ENCODE measurements at regions not wholly inside any gene's neighbourhood (a gene's known extent, or its start where the extent isn't known, plus 50 kb on each side); places are given as distances from the start of the nearest gene placed in this dataset.

DNA sequence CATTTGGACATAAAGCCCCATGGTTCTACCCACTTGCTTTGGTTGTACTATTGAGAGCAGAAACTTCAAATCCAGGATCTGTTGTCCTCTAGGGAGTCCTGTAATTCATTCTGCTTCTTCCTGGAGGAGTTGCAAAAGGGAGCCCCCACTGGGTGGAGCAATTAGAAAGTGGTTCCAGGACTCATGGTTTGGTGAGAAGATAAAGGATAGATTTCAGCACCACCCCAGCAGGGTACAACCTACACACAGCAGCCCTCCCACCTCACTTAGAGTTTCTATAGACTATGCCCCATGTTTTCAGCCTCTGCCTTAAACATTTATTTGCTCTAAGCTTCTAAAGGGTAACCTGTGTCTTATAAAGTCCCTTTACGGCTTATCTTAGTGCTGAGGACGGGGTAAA, 112.6 kb upstream of the ARRDC3 start:
- TF ChIP-seq, protein P1, sequence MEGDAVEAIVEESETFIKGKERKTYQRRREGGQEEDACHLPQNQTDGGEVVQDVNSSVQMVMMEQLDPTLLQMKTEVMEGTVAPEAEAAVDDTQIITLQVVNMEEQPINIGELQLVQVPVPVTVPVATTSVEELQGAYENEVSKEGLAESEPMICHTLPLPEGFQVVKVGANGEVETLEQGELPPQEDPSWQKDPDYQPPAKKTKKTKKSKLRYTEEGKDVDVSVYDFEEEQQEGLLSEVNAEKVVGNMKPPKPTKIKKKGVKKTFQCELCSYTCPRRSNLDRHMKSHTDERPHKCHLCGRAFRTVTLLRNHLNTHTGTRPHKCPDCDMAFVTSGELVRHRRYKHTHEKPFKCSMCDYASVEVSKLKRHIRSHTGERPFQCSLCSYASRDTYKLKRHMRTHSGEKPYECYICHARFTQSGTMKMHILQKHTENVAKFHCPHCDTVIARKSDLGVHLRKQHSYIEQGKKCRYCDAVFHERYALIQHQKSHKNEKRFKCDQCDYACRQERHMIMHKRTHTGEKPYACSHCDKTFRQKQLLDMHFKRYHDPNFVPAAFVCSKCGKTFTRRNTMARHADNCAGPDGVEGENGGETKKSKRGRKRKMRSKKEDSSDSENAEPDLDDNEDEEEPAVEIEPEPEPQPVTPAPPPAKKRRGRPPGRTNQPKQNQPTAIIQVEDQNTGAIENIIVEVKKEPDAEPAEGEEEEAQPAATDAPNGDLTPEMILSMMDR (IDR thresholded peaks at IDR 0.05), result no peak
- Histone ChIP-seq H3K4me1 (no peaks in the 10 kb centered on the region), H3K4me3 (no peak overlapping the region), H3K27ac (no peak overlapping the region), H3K27me3 (ENCODE audit: insufficient read depth in 3 of 3, low read length in 2 of 3) (peaks cover 0 to 4% (median 0%) of the 10 kb centered on the region in 3 donors), H3K36me3 (ENCODE audit: insufficient read depth in 1 of 2, low read depth in 1 of 2) (no peaks in the 10 kb centered on the region), H3K9me3 (no peaks in the 10 kb centered on the region)
- ATAC-seq, result no peak
- intact Hi-C loops (cut with DNase I), result no loop called here
- DNase-seq, result no peak
- WGBS, 3 donors, result 77 to 84% (median 83%) methylated on average over 2 of the region's 2 CpGs

DNA sequence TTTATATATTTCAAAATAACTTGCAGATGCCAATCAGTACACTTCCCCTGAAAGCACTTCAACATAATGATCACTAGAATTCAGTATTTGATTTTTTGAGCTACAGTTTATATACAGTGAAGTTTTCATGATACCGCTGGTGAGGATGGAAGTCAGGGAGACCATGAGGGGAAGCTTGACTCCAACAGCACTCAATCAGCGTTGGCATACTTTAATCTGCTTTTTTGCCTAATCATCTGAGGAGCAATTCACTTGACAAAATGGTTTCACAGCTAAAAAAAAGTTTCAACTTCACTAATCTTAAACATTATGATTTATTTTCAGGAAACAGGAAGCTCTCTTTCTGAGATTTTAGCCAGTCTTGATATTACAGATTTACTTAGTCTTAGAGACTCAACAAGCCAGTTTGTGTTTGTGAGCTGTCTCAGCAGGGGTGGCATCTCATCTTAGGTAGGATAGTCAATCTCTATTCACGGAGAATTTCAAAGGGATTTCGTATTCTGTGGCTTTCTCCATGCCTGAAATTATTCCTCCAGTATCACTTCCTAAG, 111.4 kb upstream of the ARRDC3 start:
- H3K4me3 ChIP-seq, result no peak overlapping the region

DNA sequence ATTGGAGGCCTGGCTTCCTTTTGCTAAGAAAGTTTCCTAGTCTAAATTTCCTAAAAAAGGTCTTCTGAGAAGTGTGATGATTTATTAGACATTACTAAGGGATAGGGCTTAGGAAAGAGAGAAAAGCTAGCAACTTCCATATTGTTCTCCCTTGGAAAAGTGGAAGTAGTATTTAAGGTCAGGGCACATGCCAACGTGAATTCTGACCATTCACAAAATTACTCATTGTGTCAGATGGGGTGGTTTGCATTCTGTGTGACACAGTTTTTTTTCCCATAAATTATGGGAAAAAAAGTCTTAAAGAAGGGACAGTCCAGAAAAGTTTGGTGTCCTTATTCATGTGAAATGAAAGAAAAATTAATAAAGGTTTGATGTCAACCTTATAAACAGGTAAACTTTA, 110.0 kb upstream of the ARRDC3 start:
- H3K36me3 ChIP-seq (ENCODE audit: insufficient read depth in 1 of 2, low read depth in 1 of 2), result no peaks in the 10 kb centered on the region
- no peak overlapping the region for H3K27ac ChIP-seq
- H3K27me3 ChIP-seq (ENCODE audit: insufficient read depth in 3 of 3, low read length in 2 of 3), result peaks cover 0 to 4% (median 0%) of the 10 kb centered on the region in 3 donors
- no peaks in the 10 kb centered on the region for H3K4me1 ChIP-seq
- intact Hi-C loops (cut with DNase I), result no loop called here
- DNase-seq, result no peak
- ATAC-seq, result no peak
- H3K4me3 ChIP-seq, result no peak overlapping the region
- no peaks in the 10 kb centered on the region for H3K9me3 ChIP-seq
- TF ChIP-seq, protein P1 (IDR thresholded peaks at IDR 0.05), result no peak
- WGBS, 3 donors, result 20 to 31% (median 24%) methylated on average over 1 of the region's 1 CpG

More for the DNA sequence above, 111.4 kb upstream of the ARRDC3 start:
- H3K36me3 ChIP-seq (ENCODE audit: insufficient read depth in 1 of 2, low read depth in 1 of 2), result no peaks in the 10 kb centered on the region
- H3K4me1 ChIP-seq, result no peaks in the 10 kb centered on the region
- H3K27ac ChIP-seq, result no peak overlapping the region
- WGBS, 3 donors, result 83 to 88% (median 85%) methylated on average over 4 of the region's 4 CpGs
- TF ChIP-seq, protein P1 (IDR thresholded peaks at IDR 0.05), result no peak
- DNase-seq, result no peak
- ATAC-seq, result no peak
- intact Hi-C loops (cut with DNase I), result no loop called here
- peaks cover 0 to 4% (median 0%) of the 10 kb centered on the region in 3 donors for H3K27me3 ChIP-seq (ENCODE audit: insufficient read depth in 3 of 3, low read length in 2 of 3)
- H3K9me3 ChIP-seq, result no peaks in the 10 kb centered on the region

DNA sequence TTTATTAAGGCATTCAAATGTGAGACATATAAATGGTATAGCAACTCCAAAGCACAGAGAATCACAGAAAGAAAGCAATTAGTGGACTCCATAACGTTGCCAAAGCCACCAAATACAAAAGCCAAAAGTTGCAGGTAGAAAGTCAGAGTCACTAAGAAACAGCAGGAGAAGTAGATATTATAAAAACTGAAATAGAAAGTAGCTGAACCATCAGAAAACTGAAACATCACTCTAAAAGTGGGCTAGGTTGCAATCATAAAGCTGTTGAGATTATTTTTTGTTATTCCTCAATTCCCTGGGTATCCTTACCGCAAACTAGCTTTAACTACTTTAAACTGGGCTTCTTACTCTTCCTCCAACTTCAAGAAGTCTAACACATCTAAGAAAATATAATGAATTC, 108.1 kb upstream of the ARRDC3 start:
- Histone ChIP-seq H3K4me1 (no peaks in the 10 kb centered on the region), H3K27me3 (ENCODE audit: insufficient read depth in 3 of 3, low read length in 2 of 3) (peaks cover 0 to 3% (median 0%) of the 10 kb centered on the region in 3 donors), H3K27ac (no peak overlapping the region), H3K36me3 (ENCODE audit: insufficient read depth in 1 of 2, low read depth in 1 of 2) (no peaks in the 10 kb centered on the region), H3K9me3 (no peaks in the 10 kb centered on the region), H3K4me3 (no peak overlapping the region)
- no peak for ATAC-seq
- 62 to 69% (median 63%) methylated on average over 2 of the region's 2 CpGs for WGBS, 3 donors
- DNase-seq, result no peak
- intact Hi-C loops (cut with DNase I), result no loop called here
- TF ChIP-seq, protein P1 (IDR thresholded peaks at IDR 0.05), result no peak

DNA sequence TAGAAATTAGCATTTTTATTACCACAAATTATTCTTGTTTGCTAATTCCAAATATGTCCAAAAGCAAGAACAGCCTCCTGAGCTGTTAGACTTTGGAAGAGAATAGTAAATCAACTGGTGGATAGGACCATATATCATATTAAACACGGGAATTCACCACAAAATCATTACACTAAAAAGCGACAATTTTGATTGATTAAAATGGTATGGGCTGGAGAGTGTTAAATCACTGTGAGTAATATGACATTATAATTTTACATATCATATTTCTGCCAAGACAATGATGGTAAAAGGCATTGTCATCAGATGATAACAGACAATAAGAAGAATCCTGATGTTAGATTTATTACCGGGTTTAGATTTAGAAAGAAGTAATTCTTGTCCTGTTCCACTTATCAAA, 107.2 kb upstream of the ARRDC3 start:
- H3K36me3 ChIP-seq (ENCODE audit: insufficient read depth in 1 of 2, low read depth in 1 of 2), result no peaks in the 10 kb centered on the region
- no peaks in the 10 kb centered on the region for H3K4me1 ChIP-seq
- intact Hi-C loops (cut with DNase I), result no loop called here
- no peak for DNase-seq
- H3K27me3 ChIP-seq (ENCODE audit: insufficient read depth in 3 of 3, low read length in 2 of 3), result peaks cover 0 to 2% (median 0%) of the 10 kb centered on the region in 3 donors
- WGBS, 3 donors, result 62 to 77% (median 67%) methylated on average over 3 of the region's 3 CpGs
- H3K27ac ChIP-seq, result no peak overlapping the region
- H3K4me3 ChIP-seq, result no peak overlapping the region
- TF ChIP-seq, protein P1 (IDR thresholded peaks at IDR 0.05), result no peak
- no peaks in the 10 kb centered on the region for H3K9me3 ChIP-seq
- no peak for ATAC-seq
